ENCODE measurements at regions not wholly inside any gene's neighbourhood (a gene's known extent, or its start where the extent isn't known, plus 50 kb on each side); places are given as distances from the start of the nearest gene placed in this dataset.

- H3K27me3 Mint-ChIP-seq = no peaks in the 10 kb centered on the region
- H3K9me3 Mint-ChIP-seq = no peaks in the 10 kb centered on the region
- DNase-seq (ENCODE audit: extremely low spot score, unreplicated experiment) = no peak
- no peak for TF ChIP-seq CTCF (conservative IDR thresholded peaks at IDR 0.05)
- H3K27ac Mint-ChIP-seq = no peak overlapping the region
- H3K4me1 Mint-ChIP-seq (ENCODE audit: unreplicated experiment) = no peaks in the 10 kb centered on the region
- H3K4me3 Mint-ChIP-seq = no peak overlapping the region
- H3K36me3 Mint-ChIP-seq = no peaks in the 10 kb centered on the region
These were observed 578.7 kb upstream of the NECTIN3 start for GRCh38 chr3:110492876-110493275.

DNA sequence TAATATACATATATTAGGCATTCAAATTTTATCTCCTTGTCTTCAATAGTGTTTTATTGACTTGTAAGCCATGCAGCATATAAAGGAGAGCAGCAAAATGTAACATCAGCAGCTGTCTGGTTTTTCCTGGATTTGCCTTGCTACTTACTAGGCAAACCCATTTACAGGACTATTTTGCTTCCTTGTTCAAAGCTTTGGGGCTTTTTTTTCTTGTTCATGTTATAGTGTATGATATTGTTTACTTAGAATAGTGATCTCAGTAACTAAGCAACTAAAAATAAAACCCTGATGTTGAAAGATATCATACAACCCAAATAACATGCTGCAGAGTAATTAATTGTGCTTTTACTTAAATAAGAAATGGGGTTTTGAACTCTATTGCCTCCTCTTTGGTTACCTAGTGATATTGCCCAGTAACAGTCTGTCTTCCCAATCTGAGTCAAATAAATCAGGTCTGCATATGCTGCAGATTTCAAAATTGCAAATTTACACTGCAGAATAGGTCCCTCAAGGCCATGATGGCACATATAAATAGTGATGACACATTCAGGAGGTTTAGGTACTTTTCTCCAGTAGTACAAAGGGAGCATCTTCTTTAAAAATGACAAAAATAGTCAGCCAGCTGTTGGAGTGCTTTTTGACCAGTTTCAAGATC lies 578.1 kb upstream of the NECTIN3 start:
- Mint-ChIP-seq H3K9me3 (no peaks in the 10 kb centered on the region), H3K4me3 (no peak overlapping the region), H3K27me3 (no peaks in the 10 kb centered on the region), H3K4me1 (ENCODE audit: unreplicated experiment) (no peaks in the 10 kb centered on the region), H3K36me3 (no peaks in the 10 kb centered on the region), H3K27ac (no peak overlapping the region)
- DNase-seq (ENCODE audit: extremely low spot score, unreplicated experiment) = no peak
- TF ChIP-seq CTCF (conservative IDR thresholded peaks at IDR 0.05) = no peak

DNA sequence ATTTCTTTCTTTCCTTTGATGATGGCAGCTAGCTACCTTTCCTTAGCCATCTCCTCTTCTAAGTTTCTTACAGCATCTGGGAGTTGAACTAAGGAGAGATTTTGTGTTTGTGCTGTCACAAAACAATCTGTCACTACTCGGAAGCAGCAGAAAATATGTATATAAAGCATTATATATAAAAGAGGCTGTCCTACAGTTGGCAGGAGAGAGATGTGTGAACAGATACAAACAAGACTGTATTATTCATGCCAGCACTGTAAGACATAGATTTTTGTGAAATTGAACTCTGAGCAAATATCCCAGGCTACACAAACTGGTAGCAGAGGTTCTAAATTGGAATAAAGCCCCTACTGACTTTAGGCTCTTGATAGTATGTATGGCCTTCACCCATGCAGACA lies 577.5 kb upstream of the NECTIN3 start:
- Mint-ChIP-seq H3K27me3 (no peaks in the 10 kb centered on the region), H3K4me3 (no peak overlapping the region), H3K36me3 (no peaks in the 10 kb centered on the region), H3K4me1 (ENCODE audit: unreplicated experiment) (no peaks in the 10 kb centered on the region), H3K9me3 (no peaks in the 10 kb centered on the region), H3K27ac (no peak overlapping the region)
- no peak for TF ChIP-seq CTCF (conservative IDR thresholded peaks at IDR 0.05)
- DNase-seq (ENCODE audit: extremely low spot score, unreplicated experiment) = no peak

GRCh38 chr3:110494728-110495127 lies 576.9 kb upstream of the NECTIN3 start:
- Mint-ChIP-seq H3K4me3 (no peak overlapping the region), H3K27me3 (no peaks in the 10 kb centered on the region), H3K9me3 (no peaks in the 10 kb centered on the region), H3K27ac (no peak overlapping the region), H3K36me3 (no peaks in the 10 kb centered on the region), H3K4me1 (ENCODE audit: unreplicated experiment) (no peaks in the 10 kb centered on the region)
- TF ChIP-seq CTCF (conservative IDR thresholded peaks at IDR 0.05) = no peak
- no peak for DNase-seq (ENCODE audit: extremely low spot score, unreplicated experiment)

DNA sequence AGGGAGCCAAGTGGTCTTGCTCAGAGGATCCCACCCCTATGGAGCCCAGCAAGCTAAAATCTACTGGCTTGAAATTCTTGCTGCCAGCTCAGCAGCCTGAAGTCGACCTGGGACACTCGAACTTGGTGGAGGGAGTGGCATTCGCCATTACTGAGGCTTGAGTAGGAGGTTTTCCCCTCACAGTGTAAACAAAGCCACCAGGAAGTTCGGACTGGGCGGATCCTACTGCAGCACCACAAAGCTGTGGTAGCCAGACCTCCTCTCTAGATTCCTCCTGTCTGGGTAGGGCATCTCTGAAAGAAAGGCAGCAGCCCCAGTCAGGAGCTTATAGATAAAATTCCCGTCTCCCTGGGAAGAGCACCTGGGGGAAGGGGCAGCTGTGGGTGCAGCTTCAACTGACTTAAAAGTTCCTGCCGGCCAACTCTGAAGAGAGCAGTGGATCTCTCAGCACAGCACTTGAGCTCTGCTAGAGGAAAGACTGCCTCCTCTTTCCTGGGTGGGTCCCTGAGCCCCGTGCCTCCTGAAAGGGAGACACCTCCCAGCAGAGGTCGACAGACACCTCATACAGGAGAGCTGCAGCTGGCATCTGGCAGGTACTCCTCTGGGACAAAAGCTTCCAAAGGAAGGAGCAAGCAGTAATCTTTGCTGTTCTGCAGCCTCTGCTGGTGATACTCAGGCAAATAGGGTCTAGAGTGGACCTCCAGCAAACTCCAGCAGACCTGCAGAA lies 576.3 kb upstream of the NECTIN3 start:
- no peak for TF ChIP-seq CTCF (conservative IDR thresholded peaks at IDR 0.05)
- H3K36me3 Mint-ChIP-seq = no peaks in the 10 kb centered on the region
- DNase-seq (ENCODE audit: extremely low spot score, unreplicated experiment) = no peak
- H3K9me3 Mint-ChIP-seq = no peaks in the 10 kb centered on the region
- H3K27ac Mint-ChIP-seq = no peak overlapping the region
- no peak overlapping the region for H3K4me3 Mint-ChIP-seq
- H3K27me3 Mint-ChIP-seq = no peaks in the 10 kb centered on the region
- H3K4me1 Mint-ChIP-seq (ENCODE audit: unreplicated experiment) = no peaks in the 10 kb centered on the region
